Stimulated activated naive CD8-positive, alpha-beta T cell treated with anti-CD3 and anti-CD28 coated beads, Interleukin-15, Interleukin-2, amounts not matched to agents 100 ng/mL and 50 ng/mL, for 24 hours (primary cell): ENCODE measurements at regions not wholly inside any gene's neighbourhood (a gene's known extent, or its start where the extent isn't known, plus 50 kb on each side); places are given as distances from the start of the nearest gene placed in this dataset.
"Not testable (repeated sequence)": the region's sequence is repeated elsewhere in the genome, so short reads cannot be mapped to it uniquely, and the experiment has no call there.

Experiments used
- H3K27ac Mint-ChIP-seq: one replicate; pipeline ENCODE4 v1.8.0; 2021; ENCODE audit warnings: mild to moderate bottlenecking, mixed read lengths
- H3K27me3 Mint-ChIP-seq: one replicate; pipeline ENCODE4 v1.8.0; 2021; ENCODE audit warnings: mixed read lengths
- H3K36me3 Mint-ChIP-seq: one replicate; pipeline ENCODE4 v1.8.0; 2021; ENCODE audit warnings: low read depth, mixed read lengths
- H3K4me1 Mint-ChIP-seq: one replicate; pipeline ENCODE4 v1.8.0; 2021; ENCODE audit warnings: low read depth, mixed read lengths
- H3K4me3 Mint-ChIP-seq: one replicate; pipeline ENCODE4 v1.8.0; 2021; ENCODE audit warnings: mild to moderate bottlenecking, mixed read lengths
- H3K9me3 Mint-ChIP-seq: one replicate; pipeline ENCODE4 v1.8.0; 2021; ENCODE audit warnings: mixed read lengths

- no peak overlapping the region for H3K4me3 Mint-ChIP-seq
- no peaks in the 10 kb centered on the region for H3K36me3 Mint-ChIP-seq
- no peak overlapping the region for H3K27ac Mint-ChIP-seq
- no peaks in the 10 kb centered on the region for H3K9me3 Mint-ChIP-seq
- peaks cover 22% of the 10 kb centered on the region for H3K27me3 Mint-ChIP-seq
- peaks cover 11% of the 10 kb centered on the region for H3K4me1 Mint-ChIP-seq
These were observed 106.2 kb upstream of the CCDC91 start for GRCh38 chr12:28083840-28084678.

GRCh38 chr12:28086521-28087155 lies 103.6 kb upstream of the CCDC91 start:
- H3K27ac Mint-ChIP-seq = no peak overlapping the region
- H3K4me1 Mint-ChIP-seq = peaks cover 16% of the 10 kb centered on the region
- no peaks in the 10 kb centered on the region for H3K36me3 Mint-ChIP-seq
- H3K4me3 Mint-ChIP-seq = no peak overlapping the region
- peaks cover 28% of the 10 kb centered on the region for H3K27me3 Mint-ChIP-seq
- H3K9me3 Mint-ChIP-seq = no peaks in the 10 kb centered on the region

GRCh38 chr12:28088566-28089272 lies 101.5 kb upstream of the CCDC91 start:
- no peaks in the 10 kb centered on the region for H3K36me3 Mint-ChIP-seq
- no peaks in the 10 kb centered on the region for H3K9me3 Mint-ChIP-seq
- H3K27me3 Mint-ChIP-seq = peaks cover 21% of the 10 kb centered on the region
- H3K27ac Mint-ChIP-seq = no peak overlapping the region
- no peak overlapping the region for H3K4me3 Mint-ChIP-seq
- H3K4me1 Mint-ChIP-seq = peaks cover 16% of the 10 kb centered on the region

GRCh38 chr12:28089338-28089737 lies 100.9 kb upstream of the CCDC91 start:
- peaks cover 21% of the 10 kb centered on the region for H3K27me3 Mint-ChIP-seq
- H3K27ac Mint-ChIP-seq = no peak overlapping the region
- H3K4me1 Mint-ChIP-seq = peaks cover 16% of the 10 kb centered on the region
- H3K9me3 Mint-ChIP-seq = no peaks in the 10 kb centered on the region
- no peak overlapping the region for H3K4me3 Mint-ChIP-seq
- no peaks in the 10 kb centered on the region for H3K36me3 Mint-ChIP-seq

GRCh38 chr12:28090835-28091234 lies 99.4 kb upstream of the CCDC91 start:
- no peaks in the 10 kb centered on the region for H3K9me3 Mint-ChIP-seq
- peaks cover 19% of the 10 kb centered on the region for H3K27me3 Mint-ChIP-seq
- H3K36me3 Mint-ChIP-seq = no peaks in the 10 kb centered on the region
- H3K4me3 Mint-ChIP-seq = no peak overlapping the region
- H3K4me1 Mint-ChIP-seq = peaks cover 16% of the 10 kb centered on the region
- H3K27ac Mint-ChIP-seq = no peak overlapping the region

- Mint-ChIP-seq H3K4me3 (no peak overlapping the region), H3K27me3 (peaks cover 9% of the 10 kb centered on the region), H3K4me1 (peaks cover 7% of the 10 kb centered on the region), H3K27ac (no peak overlapping the region), H3K36me3 (no peaks in the 10 kb centered on the region), H3K9me3 (no peaks in the 10 kb centered on the region)
These were observed 97.9 kb upstream of the CCDC91 start for GRCh38 chr12:28092396-28092795.

GRCh38 chr12:28096649-28097048 lies 93.6 kb upstream of the CCDC91 start:
- Mint-ChIP-seq H3K27me3 (peaks cover 12% of the 10 kb centered on the region), H3K9me3 (no peaks in the 10 kb centered on the region), H3K36me3 (no peaks in the 10 kb centered on the region), H3K4me1 (no peaks in the 10 kb centered on the region), H3K27ac (no peak overlapping the region), H3K4me3 (no peak overlapping the region)

GRCh38 chr12:28097221-28097620 lies 93.0 kb upstream of the CCDC91 start:
- Mint-ChIP-seq H3K4me3 (no peak overlapping the region), H3K27me3 (peaks cover 12% of the 10 kb centered on the region), H3K4me1 (no peaks in the 10 kb centered on the region), H3K27ac (no peak overlapping the region), H3K9me3 (no peaks in the 10 kb centered on the region), H3K36me3 (no peaks in the 10 kb centered on the region)

- H3K4me1 Mint-ChIP-seq, H3K9me3 Mint-ChIP-seq, H3K27ac Mint-ChIP-seq, H3K4me3 Mint-ChIP-seq, H3K36me3 Mint-ChIP-seq: not testable (repeated sequence)
- peaks cover 12% of the 10 kb centered on the region for H3K27me3 Mint-ChIP-seq
These were observed 91.0 kb upstream of the CCDC91 start for GRCh38 chr12:28099245-28099644.

- Mint-ChIP-seq H3K27ac (no peak overlapping the region), H3K27me3 (peaks cover 12% of the 10 kb centered on the region), H3K36me3 (no peaks in the 10 kb centered on the region), H3K4me1 (no peaks in the 10 kb centered on the region), H3K4me3 (no peak overlapping the region), H3K9me3 (no peaks in the 10 kb centered on the region)
These were observed 90.4 kb upstream of the CCDC91 start for GRCh38 chr12:28099871-28100270.

- H3K36me3 Mint-ChIP-seq = no peaks in the 10 kb centered on the region
- H3K4me3 Mint-ChIP-seq = no peak overlapping the region
- no peaks in the 10 kb centered on the region for H3K4me1 Mint-ChIP-seq
- no peaks in the 10 kb centered on the region for H3K9me3 Mint-ChIP-seq
- no peak overlapping the region for H3K27ac Mint-ChIP-seq
- H3K27me3 Mint-ChIP-seq = peaks cover 10% of the 10 kb centered on the region
These were observed 89.5 kb upstream of the CCDC91 start for GRCh38 chr12:28100717-28101116.

GRCh38 chr12:28104316-28104715 lies 85.9 kb upstream of the CCDC91 start:
- no peaks in the 10 kb centered on the region for H3K36me3 Mint-ChIP-seq
- no peak overlapping the region for H3K4me3 Mint-ChIP-seq

GRCh38 chr12:28104903-28105864 lies 85.1 kb upstream of the CCDC91 start:
- Mint-ChIP-seq H3K4me3 (no peak overlapping the region), H3K27me3 (no peaks in the 10 kb centered on the region), H3K9me3 (no peaks in the 10 kb centered on the region)

More at GRCh38 chr12:28104316-28104715, 85.9 kb upstream of the CCDC91 start:
- Mint-ChIP-seq H3K27me3 (peaks cover 2% of the 10 kb centered on the region), H3K9me3 (no peaks in the 10 kb centered on the region), H3K4me1 (peaks cover 10% of the 10 kb centered on the region), H3K27ac (no peak overlapping the region)

GRCh38 chr12:28107679-28108078 lies 82.6 kb upstream of the CCDC91 start:
- no peaks in the 10 kb centered on the region for H3K27me3 Mint-ChIP-seq
- no peaks in the 10 kb centered on the region for H3K36me3 Mint-ChIP-seq
- H3K4me3 Mint-ChIP-seq = no peak overlapping the region
- no peak overlapping the region for H3K27ac Mint-ChIP-seq
- peaks cover 10% of the 10 kb centered on the region for H3K4me1 Mint-ChIP-seq
- no peaks in the 10 kb centered on the region for H3K9me3 Mint-ChIP-seq

More at GRCh38 chr12:28104903-28105864, 85.1 kb upstream of the CCDC91 start:
- Mint-ChIP-seq H3K4me1 (peaks cover 10% of the 10 kb centered on the region), H3K27ac (no peak overlapping the region), H3K36me3 (no peaks in the 10 kb centered on the region)
